HS-27A (cell line): ENCODE measurements at regions not wholly inside any gene's neighbourhood (a gene's known extent, or its start where the extent isn't known, plus 50 kb on each side); places are given as distances from the start of the nearest gene placed in this dataset.
"Not testable (repeated sequence)": the region's sequence is repeated elsewhere in the genome, so short reads cannot be mapped to it uniquely, and the experiment has no call there.

Experiments used
- DNase-seq: peaks from one replicate; pipeline ENCODE4 v3.0.0-alpha.2; 2012; ENCODE audit warnings: low read depth, missing footprints

GRCh38 chr13:88717946-88718345 lies 1046.8 kb downstream of the SLITRK5 start:
- no peak for DNase-seq

GRCh38 chr13:88718781-88719180 lies 1047.6 kb downstream of the SLITRK5 start:
- no peak for DNase-seq

GRCh38 chr13:88726075-88726474 lies 1054.9 kb downstream of the SLITRK5 start:
- DNase-seq = no peak

- not testable (repeated sequence) for DNase-seq
Observed at GRCh38 chr13:88727236-88727635, 1056.1 kb downstream of the SLITRK5 start.

- no peak for DNase-seq
Observed at GRCh38 chr13:88729605-88730004, 1058.4 kb downstream of the SLITRK5 start.

- DNase-seq = no peak
Observed at GRCh38 chr13:88736026-88736425, 1064.9 kb downstream of the SLITRK5 start.

GRCh38 chr13:88739195-88739594 lies 1068.0 kb downstream of the SLITRK5 start:
- DNase-seq = no peak

GRCh38 chr13:88744289-88744688 lies 1073.1 kb downstream of the SLITRK5 start:
- DNase-seq = no peak

GRCh38 chr13:88745011-88745410 lies 1073.8 kb downstream of the SLITRK5 start:
- DNase-seq = no peak

GRCh38 chr13:88752041-88752440 lies 1080.9 kb downstream of the SLITRK5 start:
- no peak for DNase-seq

GRCh38 chr13:88754141-88754540 lies 1083.0 kb downstream of the SLITRK5 start:
- DNase-seq = no peak

GRCh38 chr13:88761145-88761544 lies 1090.0 kb downstream of the SLITRK5 start:
- DNase-seq = no peak

GRCh38 chr13:88764103-88764502 lies 1092.9 kb downstream of the SLITRK5 start:
- DNase-seq = no peak

- no peak for DNase-seq
Observed at GRCh38 chr13:88800505-88800904, 1129.3 kb downstream of the SLITRK5 start.

GRCh38 chr13:88801361-88801760 lies 1130.2 kb downstream of the SLITRK5 start:
- DNase-seq = no peak

- DNase-seq = no peak
Observed at GRCh38 chr13:88802886-88803285, 1131.7 kb downstream of the SLITRK5 start.

- DNase-seq = no peak
Observed at GRCh38 chr13:88806438-88806837, 1135.3 kb downstream of the SLITRK5 start.

- DNase-seq = no peak
Observed at GRCh38 chr13:88817560-88817959, 1146.4 kb downstream of the SLITRK5 start.

GRCh38 chr13:88823114-88823513 lies 1151.9 kb downstream of the SLITRK5 start:
- DNase-seq = no peak

- no peak for DNase-seq
Observed at GRCh38 chr13:88824218-88824617, 1153.0 kb downstream of the SLITRK5 start.

- no peak for DNase-seq
Observed at GRCh38 chr13:88840085-88840484, 1168.9 kb downstream of the SLITRK5 start.

GRCh38 chr13:88852293-88852692 lies 1181.1 kb downstream of the SLITRK5 start:
- not testable (repeated sequence) for DNase-seq

GRCh38 chr13:88857256-88857655 lies 1186.1 kb downstream of the SLITRK5 start:
- no peak for DNase-seq

GRCh38 chr13:88862095-88862620 lies 1191.0 kb downstream of the SLITRK5 start:
- DNase-seq = no peak

- DNase-seq = no peak
Observed at GRCh38 chr13:88863116-88863515, 1191.9 kb downstream of the SLITRK5 start.
